SK-N-SH treated with all-trans-retinoic acid at 6 μM for 48 hours (cell line): ENCODE measurements at regions not wholly inside any gene's neighbourhood (a gene's known extent, or its start where the extent isn't known, plus 50 kb on each side); places are given as distances from the start of the nearest gene placed in this dataset.

Experiments used
- ESRRG ChIP-seq: fragments of 250-450 bp; sonication (Bioruptor Pico); IDR thresholded peaks from 2 replicates; pipeline ENCODE4 v1.6.1; 2021; ENCODE audit warnings: mild to moderate bottlenecking
- PPARA ChIP-seq: fragments of 250-450 bp; sonication (Bioruptor Pico); IDR thresholded peaks from 2 replicates; pipeline ENCODE4 v1.5.0; 2020; ENCODE audit warnings: mild to moderate bottlenecking, borderline replicate concordance
- ZFP30 ChIP-seq: fragments of 450-650 bp; formaldehyde crosslinking; IDR thresholded peaks from 2 replicates; pipeline ENCODE4 v1.5.0; 2022; ENCODE audit warnings: mild to moderate bottlenecking, moderate library complexity
- TF ChIP-seq, protein P1 (sequence below): fragments of 250-450 bp; sonication (Bioruptor Pico); IDR thresholded peaks from 2 replicates; pipeline ENCODE4 v1.8.0; 2020; ENCODE audit warnings: mild to moderate bottlenecking, moderate library complexity, borderline replicate concordance
- TF ChIP-seq, protein P2 (sequence below): fragments of 250-450 bp; sonication (Bioruptor Pico); IDR thresholded peaks from 2 replicates; pipeline ENCODE4 v1.5.1; 2021; ENCODE audit warnings: mild to moderate bottlenecking, moderate library complexity
- TF ChIP-seq, protein P3 (sequence below): fragments of 250-450 bp; sonication (Bioruptor Pico); IDR thresholded peaks from 2 replicates; pipeline ENCODE4 v1.5.0; 2020; ENCODE audit warnings: mild to moderate bottlenecking, moderate library complexity

DNA sequence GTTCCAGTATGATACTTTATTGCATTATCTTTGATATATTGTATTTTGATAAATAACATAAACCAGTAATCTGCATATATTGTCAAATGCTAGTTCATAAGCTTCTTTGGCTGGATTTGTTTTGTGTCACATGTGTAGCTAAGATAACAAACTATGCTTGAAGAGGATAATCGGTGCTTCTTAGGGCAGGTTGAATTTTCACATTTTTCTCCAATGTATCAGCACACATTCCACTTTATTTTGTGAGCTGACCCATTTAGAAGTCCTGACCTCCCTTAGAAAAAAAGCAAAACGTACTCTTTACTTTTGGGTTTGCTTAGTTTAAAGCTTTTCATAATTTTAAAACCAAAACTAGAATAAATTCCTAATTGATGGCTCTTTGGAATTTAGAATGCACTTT, 277.7 kb upstream of the DDHD1 start:
- TF ChIP-seq, protein P1, sequence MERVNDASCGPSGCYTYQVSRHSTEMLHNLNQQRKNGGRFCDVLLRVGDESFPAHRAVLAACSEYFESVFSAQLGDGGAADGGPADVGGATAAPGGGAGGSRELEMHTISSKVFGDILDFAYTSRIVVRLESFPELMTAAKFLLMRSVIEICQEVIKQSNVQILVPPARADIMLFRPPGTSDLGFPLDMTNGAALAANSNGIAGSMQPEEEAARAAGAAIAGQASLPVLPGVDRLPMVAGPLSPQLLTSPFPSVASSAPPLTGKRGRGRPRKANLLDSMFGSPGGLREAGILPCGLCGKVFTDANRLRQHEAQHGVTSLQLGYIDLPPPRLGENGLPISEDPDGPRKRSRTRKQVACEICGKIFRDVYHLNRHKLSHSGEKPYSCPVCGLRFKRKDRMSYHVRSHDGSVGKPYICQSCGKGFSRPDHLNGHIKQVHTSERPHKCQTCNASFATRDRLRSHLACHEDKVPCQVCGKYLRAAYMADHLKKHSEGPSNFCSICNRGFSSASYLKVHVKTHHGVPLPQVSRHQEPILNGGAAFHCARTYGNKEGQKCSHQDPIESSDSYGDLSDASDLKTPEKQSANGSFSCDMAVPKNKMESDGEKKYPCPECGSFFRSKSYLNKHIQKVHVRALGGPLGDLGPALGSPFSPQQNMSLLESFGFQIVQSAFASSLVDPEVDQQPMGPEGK (CRISPR knock-in tag), result no peak
- no peak for TF ChIP-seq ZFP30 (CRISPR knock-in tag)
- TF ChIP-seq, protein P2, sequence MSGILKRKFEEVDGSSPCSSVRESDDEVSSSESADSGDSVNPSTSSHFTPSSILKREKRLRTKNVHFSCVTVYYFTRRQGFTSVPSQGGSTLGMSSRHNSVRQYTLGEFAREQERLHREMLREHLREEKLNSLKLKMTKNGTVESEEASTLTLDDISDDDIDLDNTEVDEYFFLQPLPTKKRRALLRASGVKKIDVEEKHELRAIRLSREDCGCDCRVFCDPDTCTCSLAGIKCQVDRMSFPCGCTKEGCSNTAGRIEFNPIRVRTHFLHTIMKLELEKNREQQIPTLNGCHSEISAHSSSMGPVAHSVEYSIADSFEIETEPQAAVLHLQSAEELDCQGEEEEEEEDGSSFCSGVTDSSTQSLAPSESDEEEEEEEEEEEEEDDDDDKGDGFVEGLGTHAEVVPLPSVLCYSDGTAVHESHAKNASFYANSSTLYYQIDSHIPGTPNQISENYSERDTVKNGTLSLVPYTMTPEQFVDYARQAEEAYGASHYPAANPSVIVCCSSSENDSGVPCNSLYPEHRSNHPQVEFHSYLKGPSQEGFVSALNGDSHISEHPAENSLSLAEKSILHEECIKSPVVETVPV (CRISPR knock-in tag), result no peak
- TF ChIP-seq ESRRG (CRISPR knock-in tag), result no peak
- TF ChIP-seq, protein P3, sequence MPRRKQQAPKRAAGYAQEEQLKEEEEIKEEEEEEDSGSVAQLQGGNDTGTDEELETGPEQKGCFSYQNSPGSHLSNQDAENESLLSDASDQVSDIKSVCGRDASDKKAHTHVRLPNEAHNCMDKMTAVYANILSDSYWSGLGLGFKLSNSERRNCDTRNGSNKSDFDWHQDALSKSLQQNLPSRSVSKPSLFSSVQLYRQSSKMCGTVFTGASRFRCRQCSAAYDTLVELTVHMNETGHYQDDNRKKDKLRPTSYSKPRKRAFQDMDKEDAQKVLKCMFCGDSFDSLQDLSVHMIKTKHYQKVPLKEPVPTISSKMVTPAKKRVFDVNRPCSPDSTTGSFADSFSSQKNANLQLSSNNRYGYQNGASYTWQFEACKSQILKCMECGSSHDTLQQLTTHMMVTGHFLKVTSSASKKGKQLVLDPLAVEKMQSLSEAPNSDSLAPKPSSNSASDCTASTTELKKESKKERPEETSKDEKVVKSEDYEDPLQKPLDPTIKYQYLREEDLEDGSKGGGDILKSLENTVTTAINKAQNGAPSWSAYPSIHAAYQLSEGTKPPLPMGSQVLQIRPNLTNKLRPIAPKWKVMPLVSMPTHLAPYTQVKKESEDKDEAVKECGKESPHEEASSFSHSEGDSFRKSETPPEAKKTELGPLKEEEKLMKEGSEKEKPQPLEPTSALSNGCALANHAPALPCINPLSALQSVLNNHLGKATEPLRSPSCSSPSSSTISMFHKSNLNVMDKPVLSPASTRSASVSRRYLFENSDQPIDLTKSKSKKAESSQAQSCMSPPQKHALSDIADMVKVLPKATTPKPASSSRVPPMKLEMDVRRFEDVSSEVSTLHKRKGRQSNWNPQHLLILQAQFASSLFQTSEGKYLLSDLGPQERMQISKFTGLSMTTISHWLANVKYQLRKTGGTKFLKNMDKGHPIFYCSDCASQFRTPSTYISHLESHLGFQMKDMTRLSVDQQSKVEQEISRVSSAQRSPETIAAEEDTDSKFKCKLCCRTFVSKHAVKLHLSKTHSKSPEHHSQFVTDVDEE (CRISPR knock-in tag), result no peak
- no peak for TF ChIP-seq PPARA (CRISPR knock-in tag)
